NCI-H748 (cell line): ENCODE measurements at regions not wholly inside any gene's neighbourhood (a gene's known extent, or its start where the extent isn't known, plus 50 kb on each side); places are given as distances from the start of the nearest gene placed in this dataset.
A peak's percentile ranks its signal among the peaks of the same experiment; 100 is the strongest.
"Not testable (repeated sequence)": the region's sequence is repeated elsewhere in the genome, so short reads cannot be mapped to it uniquely, and the experiment has no call there.

Source experiments
- DNase-seq: peaks from one replicate; lab custom pipeline; 2025; ENCODE audit not compliant: unreplicated experiment; lab: John Stamatoyannopoulos, UW

DNA sequence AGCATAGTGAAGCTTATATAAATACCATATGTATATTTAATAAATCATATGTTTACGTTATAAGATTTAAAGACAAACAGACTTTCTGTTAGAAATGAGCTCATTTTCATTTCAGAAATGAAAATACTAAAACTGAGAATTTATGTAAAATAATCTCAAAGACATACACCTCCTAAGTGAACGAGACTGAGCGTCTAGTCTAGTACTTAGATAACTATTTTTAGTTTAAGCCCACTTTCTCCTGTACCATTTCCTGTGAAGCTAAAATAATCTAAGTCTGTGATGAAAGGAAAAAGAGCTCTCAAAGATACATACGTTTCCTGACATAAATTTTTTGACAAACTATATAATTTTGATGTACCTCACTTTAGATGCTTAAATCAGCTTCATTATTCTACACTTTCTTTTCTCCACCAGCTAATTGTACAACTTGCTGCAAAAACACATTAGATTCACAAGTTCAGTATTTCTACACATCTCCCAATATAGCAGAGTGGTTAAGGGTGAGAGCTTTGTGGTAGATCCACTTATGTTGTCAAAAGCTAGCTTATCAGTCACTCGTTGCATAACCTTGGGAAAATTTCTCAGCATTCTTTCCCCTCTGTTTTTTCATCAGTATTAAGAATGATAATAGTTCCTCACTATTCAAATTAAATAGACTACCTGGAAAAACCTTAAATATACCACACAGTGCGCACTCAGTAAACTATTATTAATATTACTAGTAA, 703.0 kb downstream of the PLOD2 start:
- no peak for DNase-seq

DNA sequence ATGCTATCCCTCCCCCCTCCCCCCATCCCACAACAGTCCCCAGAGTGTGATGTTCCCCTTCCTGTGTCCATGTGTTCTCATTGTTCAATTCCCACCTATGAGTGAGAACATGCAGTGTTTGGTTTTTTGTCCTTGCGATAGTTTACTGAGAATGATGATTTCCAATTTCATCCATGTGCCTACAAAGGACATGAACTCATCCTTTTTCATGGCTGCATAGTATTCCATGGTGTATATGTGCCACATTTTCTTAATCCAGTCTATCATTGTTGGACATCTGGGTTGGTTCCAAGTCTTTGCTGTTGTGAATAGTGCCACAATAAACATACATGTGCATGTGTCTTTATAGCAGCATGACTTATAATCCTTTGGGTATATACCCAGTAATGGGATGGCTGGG, 701.3 kb downstream of the PLOD2 start:
- not testable (repeated sequence) for DNase-seq

DNA sequence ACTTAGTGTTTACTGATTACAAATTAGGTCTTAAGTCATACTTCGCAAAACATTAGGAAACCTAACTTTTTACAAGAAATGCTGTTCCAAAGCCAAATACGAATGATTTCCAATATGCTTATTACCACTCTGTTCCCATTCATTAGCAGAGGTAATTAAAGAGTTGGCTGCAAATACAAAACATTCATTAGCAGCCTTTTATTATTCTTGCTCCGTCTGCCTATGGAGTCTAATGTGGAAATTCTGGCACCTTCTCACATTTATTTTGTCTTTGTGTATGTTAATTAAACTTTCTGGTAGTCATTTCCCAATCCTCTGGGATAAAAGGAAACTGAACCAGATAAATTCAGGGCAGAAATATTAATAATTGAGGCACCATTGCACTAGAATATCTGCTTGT, 689.0 kb downstream of the PLOD2 start:
- DNase-seq: no peak

- not testable (repeated sequence) for DNase-seq
Observed at GRCh38 chr3:145482735-145483134, 678.2 kb downstream of the PLOD2 start.

DNA sequence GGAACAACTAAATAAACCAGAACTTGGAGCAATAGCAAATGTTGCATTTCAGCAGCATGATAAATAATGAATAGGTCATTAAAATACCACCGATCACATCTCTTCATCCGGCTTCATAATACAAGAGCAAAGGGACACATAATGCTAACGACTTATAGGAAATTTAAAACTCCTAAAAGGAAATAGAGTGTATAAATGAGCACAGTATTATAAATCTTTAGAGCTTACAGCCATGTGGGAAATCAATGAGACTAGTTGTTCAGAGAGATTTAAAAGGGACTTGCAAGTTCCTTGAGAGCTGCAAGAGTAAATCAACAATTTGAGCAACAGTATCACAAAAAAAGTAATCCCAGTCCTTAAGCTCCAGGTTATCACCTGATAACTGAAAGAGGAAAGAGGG, 677.0 kb downstream of the PLOD2 start:
- no peak for DNase-seq

DNA sequence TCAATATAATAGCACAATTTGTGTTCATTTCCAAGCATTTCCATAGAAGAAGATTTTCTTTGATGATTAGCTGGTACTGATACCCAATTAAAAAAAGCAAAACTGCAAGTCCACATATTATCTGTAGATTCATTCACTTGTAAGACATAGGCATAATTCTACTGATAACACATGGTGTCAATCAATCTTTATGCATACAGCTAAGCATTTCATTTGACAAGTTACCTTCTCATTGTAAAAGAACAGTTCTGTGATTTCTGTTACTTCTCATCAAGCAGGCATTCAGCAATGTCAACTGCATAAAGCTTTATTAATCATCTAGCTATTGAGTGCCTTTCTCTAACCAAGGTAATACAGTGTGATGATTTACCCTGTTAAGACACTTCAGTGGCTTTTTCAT, 672.0 kb downstream of the PLOD2 start:
- DNase-seq: no peak

- DNase-seq: no peak
Observed at GRCh38 chr3:145490088-145491048, 670.6 kb downstream of the PLOD2 start.

- no peak for DNase-seq
Observed at GRCh38 chr3:145492456-145492855, 668.5 kb downstream of the PLOD2 start.

DNA sequence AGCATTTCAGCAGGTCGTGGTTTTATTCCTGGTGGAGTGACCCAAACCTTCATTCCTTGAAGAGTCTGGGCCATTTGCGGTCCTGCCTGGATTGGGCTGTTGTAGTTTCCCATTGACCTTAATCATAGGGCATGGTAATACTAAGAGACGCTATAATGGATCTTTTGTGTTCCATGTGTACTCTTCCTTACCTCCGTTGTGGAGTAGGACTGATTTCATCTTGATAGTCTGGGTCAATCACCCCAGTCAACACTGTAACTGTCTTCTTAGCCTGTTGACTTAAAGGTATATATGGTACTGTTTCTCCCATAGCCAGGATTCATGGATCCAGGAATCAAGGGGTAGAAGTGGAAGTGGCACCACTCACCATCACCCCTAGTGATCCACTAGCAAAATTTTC, 643.6 kb downstream of the PLOD2 start:
- DNase-seq: not testable (repeated sequence)

- peak; percentile 5 for DNase-seq
Observed at GRCh38 chr3:145518639-145519038, 642.3 kb downstream of the PLOD2 start.

- DNase-seq: peak; percentile 29
Observed at GRCh38 chr3:145519398-145520047, 641.5 kb downstream of the PLOD2 start.

DNA sequence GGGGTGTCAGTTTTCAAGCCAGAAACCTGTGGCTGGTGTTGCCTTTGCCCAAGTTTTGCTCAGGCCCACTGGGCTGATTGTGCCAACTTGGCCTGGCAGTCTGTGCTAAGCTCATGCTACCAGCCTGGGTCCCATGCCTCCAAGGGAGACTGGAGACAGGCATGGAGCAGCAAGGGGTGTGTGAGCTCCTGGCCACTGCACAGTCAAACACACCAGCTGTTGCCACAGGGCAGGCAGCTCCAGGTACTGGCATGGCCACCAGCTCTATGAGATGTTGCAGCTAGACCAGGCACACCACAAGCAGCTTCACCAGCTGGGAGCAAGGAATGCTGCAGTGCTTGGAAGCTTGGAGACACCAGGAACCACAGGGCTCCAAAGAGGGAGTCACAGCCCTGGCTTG, 638.8 kb downstream of the PLOD2 start:
- DNase-seq: no peak

DNA sequence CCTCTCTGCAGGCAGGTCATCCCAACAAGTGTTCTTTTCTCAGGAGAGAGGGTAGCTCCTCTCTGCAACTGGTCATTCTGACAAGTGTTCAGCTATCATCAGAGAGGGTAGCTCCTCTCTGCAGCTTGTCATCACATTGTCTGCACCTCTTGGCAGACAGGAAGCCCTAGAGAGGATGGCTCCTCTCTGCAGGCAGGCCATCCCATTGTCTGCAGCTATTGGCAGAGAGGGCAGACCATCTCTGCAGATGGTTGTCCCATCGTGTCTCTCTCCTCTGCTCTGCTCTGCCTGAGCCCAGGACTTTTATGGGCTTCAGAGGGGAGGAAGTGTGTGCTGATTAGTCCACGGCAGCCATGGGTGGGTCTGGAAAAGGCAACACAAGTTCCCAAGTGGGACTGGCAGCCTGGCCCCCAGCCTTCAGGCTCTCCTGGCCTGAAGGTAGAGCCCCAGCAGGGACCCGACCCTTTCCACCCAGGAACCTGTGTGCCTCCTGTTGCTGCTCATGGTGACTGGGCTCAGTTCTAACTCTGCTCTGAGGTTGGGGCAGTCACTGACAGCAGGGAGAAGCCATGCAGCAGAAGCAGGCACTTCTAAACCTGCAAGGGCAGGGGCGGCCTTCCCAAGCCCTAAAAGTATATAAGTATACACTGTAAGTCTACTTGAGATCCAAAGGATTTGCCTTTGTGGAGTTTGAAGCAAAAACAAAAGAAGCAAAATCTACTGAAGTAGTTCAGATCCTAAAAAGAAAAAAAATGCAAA, 637.9 kb downstream of the PLOD2 start:
- peak; percentile 1 for DNase-seq

GRCh38 chr3:145531548-145531947, 629.4 kb downstream of the PLOD2 start:
- DNase-seq: no peak

DNA sequence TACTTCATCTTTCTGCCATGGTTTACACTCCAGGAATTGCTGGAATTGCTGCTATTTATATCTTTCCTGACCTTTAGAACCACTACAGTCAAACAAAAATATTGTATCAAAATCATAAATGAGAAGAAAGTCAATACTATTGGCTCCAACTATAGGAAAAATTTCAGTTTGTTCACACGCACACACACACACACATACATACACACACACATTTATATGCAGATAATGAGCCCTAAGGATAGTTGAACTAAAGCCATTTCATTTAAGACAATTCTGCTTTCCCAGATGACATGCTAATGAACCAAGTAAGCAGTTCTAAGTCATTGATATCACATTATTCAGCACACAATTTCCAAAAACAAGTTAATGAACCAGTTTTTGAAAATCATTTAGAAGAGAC, 627.3 kb downstream of the PLOD2 start:
- no peak for DNase-seq

- DNase-seq: no peak
Observed at GRCh38 chr3:145536461-145536860, 624.5 kb downstream of the PLOD2 start.

GRCh38 chr3:145550522-145550921, 610.5 kb downstream of the PLOD2 start:
- DNase-seq: no peak

DNA sequence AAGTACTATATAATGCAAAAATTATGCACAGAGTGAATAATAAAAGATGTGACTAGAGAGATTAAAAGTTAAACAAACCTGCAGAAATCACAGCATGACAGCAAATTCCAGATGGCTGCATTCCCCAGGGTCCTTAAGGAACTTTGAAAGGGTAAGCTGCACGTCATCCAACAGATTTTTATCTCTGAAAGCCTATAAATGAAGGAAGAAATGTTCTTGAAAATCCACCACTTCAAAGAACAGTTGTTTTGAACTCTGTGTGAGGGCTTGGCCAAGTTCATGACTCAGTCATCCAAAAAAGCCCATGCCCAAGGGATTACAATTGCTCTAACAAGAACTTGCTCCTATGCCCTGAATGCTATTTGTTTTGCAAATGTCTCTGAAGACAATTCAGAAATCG, 603.6 kb downstream of the PLOD2 start:
- no peak for DNase-seq

GRCh38 chr3:145578471-145578870, 582.5 kb downstream of the PLOD2 start:
- no peak for DNase-seq

GRCh38 chr3:145581694-145582093, 579.3 kb downstream of the PLOD2 start:
- no peak for DNase-seq

- no peak for DNase-seq
Observed at GRCh38 chr3:145604851-145605250, 556.1 kb downstream of the PLOD2 start.
